ENCODE measurements at regions not wholly inside any gene's neighbourhood (a gene's known extent, or its start where the extent isn't known, plus 50 kb on each side); places are given as distances from the start of the nearest gene placed in this dataset.

DNA sequence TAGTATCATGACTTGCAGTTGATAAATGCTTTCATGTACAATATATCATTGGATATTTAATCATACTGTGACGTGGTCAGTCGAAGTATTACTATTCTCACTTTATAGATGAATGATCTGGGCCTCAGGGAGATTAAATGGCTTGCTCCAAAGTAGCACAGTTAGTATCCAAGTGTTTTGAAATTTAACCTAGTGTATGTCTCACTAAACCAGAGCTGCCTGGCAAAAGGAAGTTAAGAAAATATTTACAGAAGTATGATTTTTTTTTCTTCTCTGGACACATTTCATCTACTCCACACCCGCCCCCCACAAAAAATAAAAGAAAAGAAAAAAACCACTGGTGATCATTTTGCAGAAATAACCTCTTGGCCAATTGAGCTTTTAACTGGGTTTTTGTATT, 71.9 kb upstream of the CXADR start:
- DNase-seq = no peak
- H4K20me1 ChIP-seq (ENCODE audit: insufficient read depth) = no peaks in the 10 kb centered on the region
- H3K9me2 ChIP-seq (ENCODE audit: insufficient read depth) = no peaks in the 10 kb centered on the region
- H2AFZ ChIP-seq = no peak overlapping the region
- no peak overlapping the region for H3K4me3 ChIP-seq
- H3K79me2 ChIP-seq (ENCODE audit: insufficient read depth) = no peaks in the 10 kb centered on the region
- no peaks in the 10 kb centered on the region for H3F3A ChIP-seq (ENCODE audit: insufficient read depth)
- no peaks in the 10 kb centered on the region; the same call in none of the 2 replicates for H3K27me3 ChIP-seq (replicated peaks; ENCODE audit: insufficient read depth)
- 36 to 41% methylated on average over 3 of the region's 3 CpGs for WGBS, 2 experiments (ENCODE audit: low coverage in 1 of 2, low lambda C conversion rate in 2 of 2, missing lambda C conversion rate in 2 of 2)
- H3K36me3 ChIP-seq (ENCODE audit: low read depth) = no peaks in the 10 kb centered on the region
- H3K4me2 ChIP-seq (ENCODE audit: unreplicated experiment) = no peak overlapping the region
- no peaks in the 10 kb centered on the region for H3K9me3 ChIP-seq (ENCODE audit: low read depth)
- TF ChIP-seq EZH2phosphoT487 (IDR thresholded peaks at IDR 0.05; ENCODE audit: insufficient read depth, low read depth) (no peak), EZH2 (IDR thresholded peaks at IDR 0.05; ENCODE audit: insufficient read depth, poor library complexity, severe bottlenecking) (no peak)
- no peak overlapping the region for H3K9ac ChIP-seq
- H3K4me1 ChIP-seq (ENCODE audit: insufficient read depth) = no peaks in the 10 kb centered on the region
- H3K27ac ChIP-seq = no peak overlapping the region
- in situ Hi-C loops (cut with MboI) = no loop called here

DNA sequence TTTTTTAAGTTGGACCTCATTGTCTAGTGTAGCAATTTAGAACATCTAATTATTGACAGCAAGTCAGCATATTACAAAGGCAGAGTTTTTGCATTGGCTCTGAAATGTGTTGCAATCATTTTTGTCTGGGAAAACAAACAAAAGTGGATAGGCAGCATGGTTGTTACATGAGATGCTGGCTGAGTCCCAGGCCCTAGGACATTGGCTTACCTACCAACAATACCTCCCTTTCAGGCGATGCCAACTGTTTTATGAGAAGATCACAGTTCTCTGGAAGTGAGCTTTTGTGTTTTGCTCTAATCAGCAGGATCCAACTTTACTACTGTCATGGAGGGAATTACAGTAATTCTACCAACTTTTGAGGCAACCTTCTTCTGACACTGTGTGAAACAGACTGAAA, 71.5 kb upstream of the CXADR start:
- Histone ChIP-seq H2AFZ (no peak overlapping the region), H3F3A (ENCODE audit: insufficient read depth) (no peaks in the 10 kb centered on the region), H3K79me2 (ENCODE audit: insufficient read depth) (no peaks in the 10 kb centered on the region), H3K4me2 (ENCODE audit: unreplicated experiment) (no peak overlapping the region), H4K20me1 (ENCODE audit: insufficient read depth) (no peaks in the 10 kb centered on the region), H3K9me3 (ENCODE audit: low read depth) (no peaks in the 10 kb centered on the region), H3K27me3 (replicated peaks; ENCODE audit: insufficient read depth) (no peaks in the 10 kb centered on the region; the same call in none of the 2 replicates), H3K27ac (no peak overlapping the region), H3K36me3 (ENCODE audit: low read depth) (no peaks in the 10 kb centered on the region), H3K4me1 (ENCODE audit: insufficient read depth) (no peaks in the 10 kb centered on the region), H3K4me3 (no peak overlapping the region), H3K9ac (no peak overlapping the region), H3K9me2 (ENCODE audit: insufficient read depth) (no peaks in the 10 kb centered on the region)
- in situ Hi-C loops (cut with MboI) = no loop called here
- no peak for DNase-seq
- TF ChIP-seq EZH2 (IDR thresholded peaks at IDR 0.05; ENCODE audit: insufficient read depth, poor library complexity, severe bottlenecking) (no peak), EZH2phosphoT487 (IDR thresholded peaks at IDR 0.05; ENCODE audit: insufficient read depth, low read depth) (no peak)
- WGBS, 2 experiments (ENCODE audit: low coverage in 1 of 2, low lambda C conversion rate in 2 of 2, missing lambda C conversion rate in 2 of 2) = 39 to 53% methylated on average over 1 of the region's 1 CpG

DNA sequence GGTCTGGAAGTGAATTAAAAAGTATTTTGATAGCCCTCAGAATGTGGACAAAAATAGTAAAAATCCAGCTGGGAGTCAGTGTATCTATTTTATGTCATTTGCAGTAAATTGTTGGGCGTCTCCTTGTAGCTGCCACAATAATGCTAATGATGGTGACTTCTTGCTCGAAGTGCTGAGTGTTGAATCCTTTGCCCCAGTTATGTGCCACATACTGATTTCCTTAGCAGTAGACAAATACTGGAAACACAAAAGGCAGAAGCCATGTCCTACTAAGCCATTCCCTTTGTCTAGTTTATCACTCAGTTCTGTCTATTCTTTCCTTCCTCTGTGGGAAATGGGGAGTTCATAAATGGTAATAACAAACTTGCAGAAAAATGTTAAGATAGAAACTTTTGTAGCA, 70.7 kb upstream of the CXADR start:
- Histone ChIP-seq H4K20me1 (ENCODE audit: insufficient read depth) (no peaks in the 10 kb centered on the region), H3K27ac (no peak overlapping the region), H3K36me3 (ENCODE audit: low read depth) (no peaks in the 10 kb centered on the region), H3K9me2 (ENCODE audit: insufficient read depth) (no peaks in the 10 kb centered on the region), H3K4me2 (ENCODE audit: unreplicated experiment) (no peak overlapping the region), H3K4me1 (ENCODE audit: insufficient read depth) (no peaks in the 10 kb centered on the region), H2AFZ (no peak overlapping the region), H3K9me3 (ENCODE audit: low read depth) (no peaks in the 10 kb centered on the region), H3K27me3 (replicated peaks; ENCODE audit: insufficient read depth) (no peaks in the 10 kb centered on the region; the same call in none of the 2 replicates), H3K4me3 (no peak overlapping the region), H3K9ac (no peak overlapping the region), H3K79me2 (ENCODE audit: insufficient read depth) (no peaks in the 10 kb centered on the region), H3F3A (ENCODE audit: insufficient read depth) (no peaks in the 10 kb centered on the region)
- no peak for DNase-seq
- TF ChIP-seq EZH2 (IDR thresholded peaks at IDR 0.05; ENCODE audit: insufficient read depth, poor library complexity, severe bottlenecking) (no peak), EZH2phosphoT487 (IDR thresholded peaks at IDR 0.05; ENCODE audit: insufficient read depth, low read depth) (no peak)
- WGBS, 2 experiments (ENCODE audit: low coverage in 1 of 2, low lambda C conversion rate in 2 of 2, missing lambda C conversion rate in 2 of 2) = 17 to 19% methylated on average over 2 of the region's 2 CpGs
- in situ Hi-C loops (cut with MboI) = no loop called here

DNA sequence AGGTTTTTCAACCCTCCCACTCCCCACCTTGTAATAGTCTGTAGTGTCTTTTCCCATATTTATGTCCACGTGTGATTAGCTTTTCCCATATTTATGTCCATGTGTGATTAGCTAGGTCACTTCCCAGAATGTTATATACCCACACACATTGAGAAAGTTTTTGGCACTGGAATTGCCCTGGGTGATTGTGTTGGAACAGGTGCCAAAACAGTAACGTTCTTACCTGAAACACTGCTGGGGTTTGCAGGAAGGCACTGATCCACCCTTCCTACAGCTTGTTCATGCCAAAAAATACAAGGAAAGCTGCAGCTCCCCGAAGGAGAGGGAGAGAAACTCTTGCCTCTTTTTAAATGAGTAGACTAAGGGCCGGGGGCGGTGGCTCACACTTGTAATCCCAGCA, 68.0 kb upstream of the CXADR start:
- WGBS, 2 experiments (ENCODE audit: low coverage in 1 of 2, low lambda C conversion rate in 2 of 2, missing lambda C conversion rate in 2 of 2) = 74 to 81% methylated on average over 3 to 5 of the region's 5 CpGs
- Histone ChIP-seq H3K27ac (no peak overlapping the region), H3K4me1 (ENCODE audit: insufficient read depth) (no peaks in the 10 kb centered on the region), H3K4me3 (no peak overlapping the region), H3K9me2 (ENCODE audit: insufficient read depth) (no peaks in the 10 kb centered on the region), H3K4me2 (ENCODE audit: unreplicated experiment) (no peak overlapping the region), H3K27me3 (replicated peaks; ENCODE audit: insufficient read depth) (no peaks in the 10 kb centered on the region; the same call in 1 of the 2 replicates), H3K36me3 (ENCODE audit: low read depth) (no peaks in the 10 kb centered on the region), H3F3A (ENCODE audit: insufficient read depth) (no peaks in the 10 kb centered on the region), H2AFZ (no peak overlapping the region), H4K20me1 (ENCODE audit: insufficient read depth) (no peaks in the 10 kb centered on the region), H3K79me2 (ENCODE audit: insufficient read depth) (no peaks in the 10 kb centered on the region), H3K9me3 (ENCODE audit: low read depth) (no peaks in the 10 kb centered on the region), H3K9ac (no peak overlapping the region)
- TF ChIP-seq EZH2 (IDR thresholded peaks at IDR 0.05; ENCODE audit: insufficient read depth, poor library complexity, severe bottlenecking) = no peak
- TF ChIP-seq EZH2phosphoT487 (IDR thresholded peaks at IDR 0.05; ENCODE audit: insufficient read depth, low read depth) = no peak
- no peak for DNase-seq
- in situ Hi-C loops (cut with MboI) = no loop called here

DNA sequence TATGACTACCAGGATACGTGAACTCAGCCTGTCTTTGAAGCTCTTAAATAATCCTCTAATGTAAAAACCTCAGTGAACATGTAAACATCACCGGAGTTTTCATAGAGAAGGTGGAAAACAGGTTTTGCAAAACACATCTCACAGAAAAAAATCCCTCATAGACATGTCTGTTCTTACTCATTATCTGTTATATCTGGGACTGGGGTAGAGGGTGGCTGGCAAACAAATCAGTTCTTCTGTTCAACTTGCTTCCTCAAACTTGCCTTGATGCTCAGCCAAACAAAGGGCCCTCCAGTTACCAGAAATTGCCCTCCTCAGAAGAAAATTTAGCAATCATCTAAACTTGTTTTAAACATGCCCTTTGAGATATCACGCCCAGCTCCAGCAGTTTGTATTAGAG, 66.1 kb upstream of the CXADR start:
- Histone ChIP-seq H4K20me1 (ENCODE audit: insufficient read depth) (no peaks in the 10 kb centered on the region), H3K4me1 (ENCODE audit: insufficient read depth) (peaks cover 4% of the 10 kb centered on the region), H3K4me2 (ENCODE audit: unreplicated experiment) (no peak overlapping the region), H3K27me3 (replicated peaks; ENCODE audit: insufficient read depth) (no peaks in the 10 kb centered on the region; the same call in 1 of the 2 replicates), H3K79me2 (ENCODE audit: insufficient read depth) (no peaks in the 10 kb centered on the region), H3K4me3 (no peak overlapping the region), H3K9me2 (ENCODE audit: insufficient read depth) (no peaks in the 10 kb centered on the region), H3K9ac (no peak overlapping the region), H3K36me3 (ENCODE audit: low read depth) (no peaks in the 10 kb centered on the region), H3K9me3 (ENCODE audit: low read depth) (no peaks in the 10 kb centered on the region), H3K27ac (no peak overlapping the region), H3F3A (ENCODE audit: insufficient read depth) (peaks cover 4% of the 10 kb centered on the region; the same call in 1 of the 2 replicates), H2AFZ (no peak overlapping the region)
- TF ChIP-seq EZH2phosphoT487 (IDR thresholded peaks at IDR 0.05; ENCODE audit: insufficient read depth, low read depth) (no peak), EZH2 (IDR thresholded peaks at IDR 0.05; ENCODE audit: insufficient read depth, poor library complexity, severe bottlenecking) (no peak)
- in situ Hi-C loops (cut with MboI) = no loop called here
- no peak for DNase-seq
- 78 to 81% methylated on average over 3 of the region's 3 CpGs for WGBS, 2 experiments (ENCODE audit: low coverage in 1 of 2, low lambda C conversion rate in 2 of 2, missing lambda C conversion rate in 2 of 2)

Measured in GM23248 (cell line).